ENCODE measurements at regions not wholly inside any gene's neighbourhood (a gene's known extent, or its start where the extent isn't known, plus 50 kb on each side); places are given as distances from the start of the nearest gene placed in this dataset.

DNA sequence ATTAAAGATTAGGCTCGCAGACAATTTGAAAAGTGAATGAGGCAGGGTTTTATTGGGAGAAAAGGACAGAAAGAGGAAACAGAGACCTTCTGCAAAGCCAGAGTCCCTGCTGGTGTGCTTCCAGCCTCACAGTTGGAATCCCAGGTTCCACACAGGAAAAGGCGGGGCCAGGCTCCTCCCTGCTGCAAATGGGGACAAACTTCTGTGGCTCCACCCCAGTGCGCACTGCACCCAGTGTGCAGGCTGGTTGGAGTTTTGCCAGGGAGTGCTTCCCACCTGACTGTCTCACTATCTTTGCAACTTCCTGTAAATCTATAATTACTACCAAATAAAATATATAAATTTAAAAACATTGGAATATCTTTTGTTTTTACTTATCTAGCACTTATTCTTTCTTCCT is 386.0 kb upstream of the GRIN3A start:
- TF ChIP-seq CTCF (IDR thresholded peaks at IDR 0.05) (no peak), POLR2AphosphoS5 (IDR thresholded peaks at IDR 0.05) (no peak), POLR2A (IDR thresholded peaks at IDR 0.05) (no peak), EP300 (IDR thresholded peaks at IDR 0.05) (no peak)
